ENCODE measurements at regions not wholly inside any gene's neighbourhood (a gene's known extent, or its start where the extent isn't known, plus 50 kb on each side); places are given as distances from the start of the nearest gene placed in this dataset.

DNA sequence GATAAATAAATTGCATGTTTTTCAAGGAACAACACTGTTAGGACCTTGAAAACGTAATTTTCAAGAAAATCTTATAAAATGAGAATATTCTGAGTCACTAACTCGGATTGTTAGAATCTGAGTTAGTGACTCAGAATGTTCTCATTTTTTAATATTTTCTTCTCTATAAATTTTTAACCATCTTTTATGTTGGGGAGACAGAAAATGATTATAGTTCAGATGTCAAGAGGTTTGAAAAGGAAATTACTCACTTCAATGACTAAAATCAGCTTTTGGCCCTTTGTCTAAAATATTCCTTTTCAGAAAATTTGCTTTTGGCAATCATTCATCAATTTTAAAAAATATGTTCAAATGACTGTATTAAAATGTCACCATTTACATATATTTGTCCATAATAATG, 264.2 kb upstream of the EDNRB start:
- intact Hi-C loops (cut with DNase I), result no loop called here
- no peak for DNase-seq

DNA sequence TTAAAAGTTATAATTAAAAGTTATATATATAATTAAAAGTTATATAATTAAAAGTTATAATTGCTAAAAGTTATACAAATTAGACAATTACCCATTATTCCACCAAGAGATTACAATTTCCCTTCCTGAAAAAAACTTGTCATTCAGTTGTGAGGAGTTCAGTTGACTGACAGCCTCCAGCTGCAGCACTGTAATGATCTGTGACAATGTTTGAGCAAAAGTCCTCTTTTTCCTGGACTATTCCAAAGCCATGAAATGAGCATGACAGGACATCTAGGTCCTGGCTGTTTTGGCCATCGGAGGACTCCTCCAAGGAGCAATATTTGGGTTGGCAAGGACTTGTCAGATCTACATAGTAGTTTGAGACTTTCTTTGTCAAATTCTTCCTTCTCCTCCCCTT, 258.7 kb upstream of the EDNRB start:
- DNase-seq, result no peak
- intact Hi-C loops (cut with DNase I), result no loop called here

DNA sequence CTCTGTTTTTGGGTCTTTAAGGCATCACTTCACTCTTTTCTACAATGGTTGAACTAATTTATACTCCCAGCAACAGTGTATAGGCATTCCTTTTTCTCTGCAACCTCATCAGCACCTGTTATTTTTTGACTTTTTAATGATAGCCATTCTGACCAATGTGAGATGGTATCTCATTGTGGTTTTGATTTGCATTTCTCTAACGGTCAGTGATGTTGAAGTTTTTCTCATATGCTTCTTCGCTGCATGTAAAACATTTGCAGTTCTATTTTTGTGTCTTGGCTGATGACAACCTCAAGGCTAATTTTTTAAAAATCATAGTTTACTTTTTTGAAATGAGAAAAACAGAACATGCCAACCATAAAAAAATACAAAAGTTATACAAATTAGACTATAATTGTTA, 258.2 kb upstream of the EDNRB start:
- intact Hi-C loops (cut with DNase I), result no loop called here
- DNase-seq, result no peak

DNA sequence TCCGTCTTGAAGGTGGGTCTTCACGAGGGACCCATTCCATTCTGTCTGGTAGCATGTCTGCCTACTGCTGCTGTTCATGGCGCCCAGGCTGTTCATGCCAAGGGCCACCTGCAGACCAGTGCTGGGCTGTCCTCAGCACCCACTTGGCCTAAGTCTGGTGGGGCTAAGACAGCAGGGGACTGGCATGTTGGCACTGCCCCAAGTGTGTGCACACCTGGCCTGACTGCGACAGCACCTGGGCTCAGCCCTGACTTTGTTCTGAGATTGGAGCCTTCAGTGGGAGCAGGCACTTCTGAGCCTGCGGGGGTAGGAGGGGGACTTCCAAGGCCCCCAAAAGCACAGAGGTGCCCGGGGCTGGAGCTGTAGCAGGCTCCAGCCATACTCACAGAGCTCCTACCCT, 250.8 kb upstream of the EDNRB start:
- intact Hi-C loops (cut with DNase I), result no loop called here
- no peak for DNase-seq

DNA sequence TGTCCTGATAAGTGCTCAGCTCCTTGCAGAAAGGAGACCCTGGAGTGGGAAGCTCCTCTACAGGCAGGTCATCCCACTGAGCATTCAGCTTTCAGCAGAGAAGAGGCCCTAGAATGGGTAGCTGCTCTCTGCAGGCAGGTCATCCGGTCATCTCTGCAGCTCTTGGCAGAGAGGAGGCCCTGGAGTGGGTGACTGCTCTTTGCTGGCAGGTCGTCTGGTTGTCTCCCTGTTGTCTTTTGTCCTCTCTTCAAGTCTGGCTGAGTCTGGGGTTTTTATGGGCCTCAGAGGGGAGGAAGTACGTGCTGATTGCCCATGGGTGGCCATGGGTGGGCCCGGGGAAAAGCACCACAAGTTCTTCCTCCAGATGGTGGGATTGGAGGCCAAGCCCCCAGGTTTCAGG, 250.3 kb upstream of the EDNRB start:
- intact Hi-C loops (cut with DNase I), result no loop called here
- DNase-seq, result no peak

DNA sequence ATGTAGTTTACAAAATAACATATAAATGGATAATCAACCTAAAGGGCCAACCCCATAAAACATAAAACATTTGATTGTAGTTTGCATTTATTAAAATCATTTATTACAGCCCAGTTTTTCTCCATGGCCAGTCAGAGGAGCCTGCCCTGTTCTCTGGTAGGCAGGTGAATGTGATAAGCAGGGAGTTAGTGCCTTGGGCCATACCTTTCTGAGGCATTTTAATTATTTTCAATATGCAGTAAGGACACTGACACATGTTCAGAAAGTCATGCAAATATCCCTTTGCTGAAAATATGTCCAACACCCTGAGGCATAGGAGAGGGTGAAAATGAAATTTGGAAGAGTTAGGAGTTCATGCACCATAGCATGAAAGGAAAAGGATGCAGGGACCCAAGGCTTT, 242.6 kb upstream of the EDNRB start:
- intact Hi-C loops (cut with DNase I), result no loop called here

DNA sequence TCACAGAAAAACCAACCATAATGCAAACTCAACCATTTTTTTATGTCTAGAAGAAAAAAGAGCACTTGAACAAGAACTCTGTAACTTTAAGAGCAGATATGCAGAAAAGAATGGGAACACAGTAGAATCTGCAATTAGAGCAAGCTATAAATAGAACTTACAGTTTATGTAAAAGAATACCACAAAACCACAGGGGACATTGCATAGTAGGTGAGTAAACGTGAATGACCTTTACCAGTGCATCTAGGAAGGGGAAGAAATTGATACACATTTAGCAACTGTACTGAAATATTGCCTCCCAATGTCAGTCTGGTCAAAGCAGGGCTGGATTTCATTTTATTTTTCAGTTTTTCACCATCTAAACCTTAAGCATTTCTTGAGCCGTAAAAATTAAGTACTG, 242.2 kb upstream of the EDNRB start:
- DNase-seq, result no peak
- intact Hi-C loops (cut with DNase I), result no loop called here

More for the DNA sequence above, 242.6 kb upstream of the EDNRB start:
- DNase-seq, result no peak

DNA sequence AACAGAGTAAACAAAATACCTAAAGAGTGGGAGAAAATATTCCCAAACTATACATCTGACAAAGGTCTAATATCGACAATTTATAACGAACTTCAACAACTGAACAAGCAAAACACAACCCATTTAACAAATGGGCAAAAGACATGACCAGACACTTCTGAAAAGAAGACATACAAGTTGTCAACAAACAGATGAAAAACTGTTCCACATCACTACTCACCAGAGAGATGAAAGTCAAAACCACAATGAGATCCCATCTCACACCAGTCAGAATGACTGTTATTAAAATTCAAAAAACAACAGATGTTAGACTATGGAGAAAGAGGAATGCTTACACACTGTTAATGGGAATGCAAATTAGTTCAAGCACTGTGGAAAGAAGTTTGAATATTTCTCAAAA, 233.8 kb upstream of the EDNRB start:
- intact Hi-C loops (cut with DNase I), result no loop called here
- no peak for DNase-seq

DNA sequence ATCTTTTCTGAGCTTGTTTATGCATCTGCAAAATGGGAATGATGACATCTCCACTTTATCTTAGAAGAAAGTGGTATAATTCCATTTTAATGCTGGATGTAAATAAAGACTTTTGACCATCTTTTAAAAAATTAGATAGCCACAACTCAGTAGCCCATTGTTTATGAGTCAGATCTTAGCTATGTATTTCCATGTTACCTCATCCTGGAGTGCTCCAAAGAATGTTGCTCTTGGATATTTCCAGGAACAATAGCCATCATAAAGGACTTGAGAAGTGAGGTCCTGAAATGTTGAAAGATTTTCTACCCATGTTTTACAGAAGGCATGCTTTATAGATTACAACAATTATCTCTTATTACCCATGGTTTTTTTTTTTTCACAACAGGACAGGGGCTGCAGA, 229.3 kb upstream of the EDNRB start:
- intact Hi-C loops (cut with DNase I), result no loop called here
- DNase-seq, result no peak

DNA sequence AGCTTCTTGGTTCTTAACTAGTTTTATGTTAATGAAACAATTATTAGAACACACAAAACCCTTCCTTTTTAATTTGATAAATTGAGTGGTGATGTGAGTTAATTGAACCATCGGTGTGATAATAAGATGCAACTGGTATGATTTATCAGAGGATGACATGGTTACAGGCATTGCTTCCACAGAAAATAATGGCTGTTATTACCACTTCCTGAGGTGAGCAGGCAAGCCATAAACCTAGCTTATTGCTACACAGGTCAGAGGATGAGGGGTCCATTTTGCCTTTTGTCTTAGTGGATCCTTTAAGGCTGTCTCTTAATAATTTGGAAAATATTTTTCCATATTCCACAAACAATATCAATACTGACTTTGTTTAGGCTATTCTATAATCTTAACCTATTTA, 226.6 kb upstream of the EDNRB start:
- DNase-seq, result no peak
- intact Hi-C loops (cut with DNase I), result no loop called here

DNA sequence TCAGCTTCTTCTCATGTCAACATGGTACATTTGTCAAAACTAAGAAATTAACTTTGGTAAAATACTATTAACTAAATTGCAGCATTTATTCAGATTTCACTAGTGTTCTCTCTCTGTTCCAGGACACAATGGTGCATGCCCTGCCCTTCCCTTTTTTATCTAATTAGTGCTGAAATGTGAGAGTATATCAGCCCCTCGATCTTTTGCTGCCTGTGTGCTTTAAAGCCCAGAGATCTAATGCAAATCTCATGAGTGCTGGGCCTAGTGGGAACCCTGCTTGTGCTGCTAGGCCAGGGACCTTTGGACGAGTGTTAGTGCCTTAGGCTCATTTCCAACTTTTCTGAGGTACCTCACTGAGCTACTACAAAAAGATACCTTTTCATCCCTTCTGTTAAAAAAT, 221.1 kb upstream of the EDNRB start:
- intact Hi-C loops (cut with DNase I), result loop anchor here (5.0 to 10.0 kb wide), 2 partner anchors 525 to 838 kb away; no protein-coding TSS in a partner anchor
- no peak for DNase-seq

DNA sequence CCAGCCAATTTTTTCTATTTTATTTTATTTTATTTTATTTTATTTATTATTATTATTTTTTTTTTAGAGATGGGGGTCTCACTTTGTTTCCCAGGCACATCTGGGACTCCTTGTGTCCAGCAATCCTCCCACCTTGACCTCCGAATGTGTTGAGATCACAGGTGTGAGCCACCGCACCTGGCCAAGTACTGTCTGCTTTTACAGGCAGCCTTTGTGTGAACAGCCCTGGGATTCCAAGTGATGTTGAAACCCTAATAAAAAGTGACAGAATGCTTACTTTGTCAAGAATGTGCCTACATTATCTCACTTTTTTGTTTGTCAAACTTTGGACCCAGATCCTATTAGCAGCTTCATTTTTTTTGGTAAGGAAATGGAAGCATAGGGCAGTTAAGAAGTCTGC, 220.1 kb upstream of the EDNRB start:
- DNase-seq, result no peak
- intact Hi-C loops (cut with DNase I), result loop anchor here (5.0 to 10.0 kb wide), 2 partner anchors 526 to 839 kb away; no protein-coding TSS in a partner anchor

DNA sequence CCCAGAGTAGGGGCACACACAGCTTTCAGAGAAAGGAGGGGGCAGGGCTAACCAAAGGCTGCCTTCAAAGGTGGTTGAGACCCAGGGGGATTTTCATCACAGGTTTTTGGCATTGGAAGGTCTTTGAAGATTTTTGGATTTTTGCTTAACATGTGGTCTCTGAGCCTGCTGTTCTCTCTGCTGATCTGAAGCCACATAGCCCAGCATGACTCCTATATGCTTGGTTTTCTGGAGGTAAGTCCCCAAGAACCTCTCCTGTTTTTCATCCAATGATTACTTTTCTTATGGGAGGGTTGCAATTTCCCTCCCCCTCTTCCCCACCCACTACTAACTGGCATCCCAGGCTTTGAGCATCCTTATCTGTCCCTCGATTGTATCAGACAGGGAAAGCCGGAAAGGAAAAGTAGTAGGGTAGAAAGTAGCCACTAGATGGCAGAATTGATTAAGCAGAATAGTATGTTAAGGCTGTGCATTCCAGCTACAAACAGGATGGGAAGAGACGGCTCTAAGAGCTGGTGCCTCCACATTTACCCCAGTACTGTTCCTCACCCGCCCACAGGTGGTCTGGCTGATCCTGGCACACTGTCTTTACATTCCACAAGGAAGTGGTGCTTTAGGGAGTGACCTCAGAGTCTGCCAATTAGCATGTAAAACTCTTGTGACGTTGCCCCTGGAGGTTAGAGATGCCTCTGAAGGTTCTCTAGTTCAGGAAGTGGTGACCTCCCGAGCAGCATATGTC, 218.9 kb upstream of the EDNRB start:
- intact Hi-C loops (cut with DNase I), result loop anchor here (5.0 to 10.0 kb wide), 2 partner anchors 527 to 840 kb away; no protein-coding TSS in a partner anchor
- DNase-seq, result peak in 21 of 42 donors; percentile 4 to 75 (median 27)

DNA sequence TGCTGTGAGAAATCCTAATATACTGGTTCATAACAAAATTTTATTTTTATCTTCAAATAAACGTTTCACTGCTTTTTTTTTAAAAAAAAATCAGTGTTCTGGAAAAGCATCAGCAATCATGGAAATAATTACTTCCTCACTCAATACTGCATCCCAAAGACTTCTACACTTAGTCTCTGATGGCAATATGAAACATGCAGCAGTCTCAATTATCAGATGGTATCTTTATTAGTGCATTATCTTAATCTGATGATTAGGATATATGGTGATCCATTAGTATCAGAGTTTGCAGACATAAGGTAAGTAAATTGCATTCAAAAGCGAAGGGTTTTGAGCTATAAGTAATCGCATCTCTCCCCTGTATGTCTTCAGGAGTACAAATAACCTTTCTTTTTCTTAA, 218.3 kb upstream of the EDNRB start:
- intact Hi-C loops (cut with DNase I), result loop anchor here (5.0 to 10.0 kb wide), 2 partner anchors 528 to 840 kb away; no protein-coding TSS in a partner anchor
- DNase-seq, result no peak

DNA sequence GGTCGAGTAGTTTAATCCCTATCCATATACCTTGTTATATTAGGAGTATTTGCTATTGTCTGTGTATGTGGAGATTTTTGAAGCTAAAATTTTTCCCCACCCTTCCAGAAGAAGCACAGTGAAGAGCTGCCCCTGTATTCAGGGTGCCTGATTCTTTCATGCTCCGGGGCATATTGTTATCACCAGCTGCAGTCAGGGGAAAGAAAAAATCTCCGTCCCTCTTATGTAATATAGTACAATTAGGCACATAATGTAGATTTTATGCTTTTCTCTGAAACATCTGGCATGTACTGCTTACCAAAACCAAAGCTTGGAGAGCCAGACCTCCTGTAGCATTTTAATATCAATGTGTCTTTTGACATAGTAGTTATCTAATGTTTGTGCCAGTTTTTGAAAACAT, 214.9 kb upstream of the EDNRB start:
- intact Hi-C loops (cut with DNase I), result loop anchor here (10.0 kb wide), 1 partner anchor 531 kb away; no protein-coding TSS in a partner anchor
- DNase-seq, result no peak

DNA sequence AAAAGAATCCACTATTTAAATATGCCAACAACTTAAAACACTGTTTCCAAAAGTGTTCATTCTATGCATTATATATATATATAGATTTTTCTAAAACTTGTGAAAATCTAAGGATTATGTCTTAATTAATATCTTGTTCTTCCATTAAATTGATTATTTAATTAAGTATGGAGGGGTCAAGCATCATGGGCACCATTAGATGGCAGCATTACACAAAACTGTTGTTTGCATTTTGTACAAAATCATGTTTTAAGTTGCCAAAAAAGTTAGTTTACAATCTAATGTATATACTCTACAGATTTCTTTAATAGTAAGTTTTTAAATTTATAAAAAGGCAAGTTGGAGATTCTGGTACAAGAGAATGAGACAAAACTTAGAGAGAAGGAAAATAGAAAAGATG, 213.2 kb upstream of the EDNRB start:
- DNase-seq, result no peak
- intact Hi-C loops (cut with DNase I), result loop anchor here (10.0 kb wide), 1 partner anchor 533 kb away; no protein-coding TSS in a partner anchor

DNA sequence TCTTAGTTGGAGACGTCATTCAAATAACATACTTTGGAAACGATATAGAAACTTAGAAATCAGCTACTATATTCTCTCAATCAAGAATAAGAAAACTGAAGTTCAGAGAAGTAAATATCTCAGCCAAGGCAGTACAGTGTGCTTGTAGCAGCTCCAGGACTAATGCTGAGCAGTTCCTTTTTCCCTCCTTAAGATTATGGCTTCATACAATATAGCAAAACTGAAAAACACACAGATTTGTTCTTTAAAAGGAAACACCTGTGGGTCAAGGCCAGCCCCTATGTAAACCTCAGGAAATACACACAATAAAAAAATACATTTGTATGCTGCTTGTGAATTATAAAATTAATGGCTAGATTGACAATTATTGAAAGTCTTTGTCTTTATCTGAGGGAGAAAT, 212.7 kb upstream of the EDNRB start:
- DNase-seq, result no peak
- intact Hi-C loops (cut with DNase I), result loop anchor here (10.0 kb wide), 1 partner anchor 533 kb away; no protein-coding TSS in a partner anchor

DNA sequence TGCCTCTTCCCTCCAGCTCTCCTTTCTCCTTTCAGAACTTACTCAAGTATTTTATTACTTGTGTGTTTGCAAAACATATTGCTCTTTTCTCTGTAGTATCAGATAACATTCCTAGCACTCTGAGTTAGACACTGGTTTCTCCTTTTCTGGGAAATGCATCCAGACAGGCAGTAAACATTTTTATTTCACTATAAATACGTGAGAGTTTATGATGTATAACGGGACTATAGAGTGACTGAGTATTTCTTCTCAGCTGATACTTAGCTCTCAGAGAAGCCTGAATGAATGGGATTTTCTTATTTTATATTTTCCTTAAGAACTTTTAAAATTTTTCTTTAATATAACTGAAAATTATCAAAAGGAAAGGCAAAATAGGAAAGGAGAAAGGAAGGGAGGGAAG, 211.2 kb upstream of the EDNRB start:
- DNase-seq, result no peak
- intact Hi-C loops (cut with DNase I), result loop anchor here (10.0 kb wide), 1 partner anchor 535 kb away; no protein-coding TSS in a partner anchor

DNA sequence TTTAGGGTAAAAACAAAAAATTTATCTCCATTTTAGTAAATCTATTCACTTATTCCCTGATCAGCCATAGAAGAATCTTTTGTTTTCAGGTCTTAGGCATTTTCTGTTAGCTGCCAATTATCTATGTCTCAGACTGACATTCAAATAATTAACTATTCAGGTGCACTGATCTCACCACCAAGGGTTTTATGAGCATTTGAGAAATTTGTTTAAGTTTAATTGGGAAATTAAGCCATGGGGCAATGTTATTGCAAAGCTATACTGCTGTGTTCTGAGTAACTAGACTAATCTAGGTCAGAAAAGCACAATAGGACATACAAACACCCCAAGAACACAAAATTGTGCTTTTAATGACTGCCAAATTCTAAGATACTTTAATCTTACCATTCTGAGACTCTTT, 210.7 kb upstream of the EDNRB start:
- DNase-seq, result no peak

DNA sequence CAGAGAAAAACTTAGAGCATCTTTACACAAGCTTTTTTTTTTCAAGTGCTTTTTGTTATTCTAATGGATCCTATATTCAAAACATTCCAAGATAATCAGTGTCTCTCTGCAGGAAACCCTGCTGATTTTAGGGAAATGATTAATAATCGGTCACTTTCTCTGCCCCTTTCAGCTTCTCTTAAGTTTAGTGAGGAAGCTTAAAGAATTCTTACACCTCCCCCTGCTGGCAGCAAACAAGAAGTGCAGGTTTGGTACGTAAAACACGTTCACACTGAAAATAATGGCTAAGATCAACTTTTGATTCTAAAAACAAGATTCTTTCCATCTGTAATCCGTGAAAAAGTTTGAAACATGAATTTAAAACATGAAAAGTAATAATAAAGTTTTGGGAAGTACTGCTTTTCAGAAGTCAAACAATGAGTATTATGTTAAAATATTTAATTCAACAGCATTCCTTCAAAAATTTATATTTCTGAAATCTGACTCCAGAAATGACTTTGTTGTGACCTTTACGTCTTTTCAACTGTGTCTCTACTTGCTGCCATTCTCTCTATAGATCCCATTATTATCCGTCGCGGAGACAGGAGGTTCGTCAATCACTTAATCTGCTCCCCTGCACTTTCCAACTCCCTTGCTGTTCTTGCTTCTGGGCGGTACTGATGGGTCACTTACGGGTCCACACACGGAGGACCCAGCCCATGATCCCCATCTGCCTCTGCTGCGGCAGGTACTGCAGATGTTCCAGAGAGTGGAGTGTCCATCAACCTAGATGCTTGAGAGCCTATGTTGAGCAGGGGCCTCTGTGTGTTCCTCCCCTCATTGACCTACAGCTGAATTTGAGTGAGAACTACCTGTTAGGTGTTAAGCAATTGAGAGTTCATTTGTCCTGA, 203.1 kb upstream of the EDNRB start:
- intact Hi-C loops (cut with DNase I), result loop anchor here (5.0 kb wide), 1 partner anchor 339 kb away; no protein-coding TSS in a partner anchor
- DNase-seq, result peak in 40 of 42 donors; percentile 29 to 88 (median 64)

More for the DNA sequence above, 210.7 kb upstream of the EDNRB start:
- intact Hi-C loops (cut with DNase I), result no loop called here
